ENCODE measurements at regions not wholly inside any gene's neighbourhood (a gene's known extent, or its start where the extent isn't known, plus 50 kb on each side); places are given as distances from the start of the nearest gene placed in this dataset.

- Histone ChIP-seq H3K9me3 (peaks cover 4 to 11% of the 10 kb centered on the region in 2 donors), H3K4me3 (no peak overlapping the region), H3K36me3 (no peaks in the 10 kb centered on the region), H3K27me3 (no peaks in the 10 kb centered on the region), H3K4me1 (no peaks in the 10 kb centered on the region), H3K27ac (no peak overlapping the region)
- intact Hi-C loops (cut with DNase I; ENCODE audit: low total_unique reads) = no loop called here
- DNase-seq = no peak
- WGBS, 2 donors (ENCODE audit: low coverage in 1 of 2) = 89 to 100% methylated on average over 1 of the region's 1 CpG
- in situ Hi-C loops (cut with MboI; ENCODE audit: low pct_ligation_motif_present in 1 of 4, low pct_unique_long_range_greater_than_20kb in 1 of 4, low sequenced_read_pairs in 3 of 4) = no loop called here
- TF ChIP-seq EP300 (IDR thresholded peaks at IDR 0.05; ENCODE audit: low read depth) = no peak
These were observed 124.3 kb upstream of the PITX1 start for GRCh38 chr5:135158314-135158697.

- Histone ChIP-seq H3K27ac (no peak overlapping the region), H3K4me1 (no peaks in the 10 kb centered on the region), H3K27me3 (no peaks in the 10 kb centered on the region), H3K9me3 (peaks cover 4 to 11% of the 10 kb centered on the region in 2 donors), H3K36me3 (no peaks in the 10 kb centered on the region), H3K4me3 (no peak overlapping the region)
- WGBS, 2 donors (ENCODE audit: low coverage in 1 of 2) = 85 to 100% methylated on average over 3 to 6 of the region's 6 CpGs
- in situ Hi-C loops (cut with MboI; ENCODE audit: low pct_ligation_motif_present in 1 of 4, low pct_unique_long_range_greater_than_20kb in 1 of 4, low sequenced_read_pairs in 3 of 4) = no loop called here
- no peak for TF ChIP-seq POLR2AphosphoS5 (IDR thresholded peaks at IDR 0.05)
- no peak for TF ChIP-seq EP300 (IDR thresholded peaks at IDR 0.05; ENCODE audit: low read depth)
- TF ChIP-seq POLR2A (IDR thresholded peaks at IDR 0.05) = no peak
- no peak for TF ChIP-seq CTCF (IDR thresholded peaks at IDR 0.05)
- no peak for DNase-seq
- intact Hi-C loops (cut with DNase I; ENCODE audit: low total_unique reads) = no loop called here
These were observed 123.6 kb upstream of the PITX1 start for GRCh38 chr5:135157421-135158313.

- WGBS, 2 donors (ENCODE audit: low coverage in 1 of 2) = 77 to 84% methylated on average over 4 to 10 of the region's 11 CpGs
- no peaks in the 10 kb centered on the region for H3K27me3 ChIP-seq
- H3K9me3 ChIP-seq = peaks cover 4 to 11% of the 10 kb centered on the region in 2 donors
- no peak for TF ChIP-seq POLR2A (IDR thresholded peaks at IDR 0.05)
- no peak for TF ChIP-seq POLR2AphosphoS5 (IDR thresholded peaks at IDR 0.05)
- TF ChIP-seq CTCF (IDR thresholded peaks at IDR 0.05) = no peak
- no peak for TF ChIP-seq EP300 (IDR thresholded peaks at IDR 0.05; ENCODE audit: low read depth)
- no peak overlapping the region for H3K27ac ChIP-seq
- no peak for DNase-seq
- no peaks in the 10 kb centered on the region for H3K4me1 ChIP-seq
- H3K4me3 ChIP-seq = no peak overlapping the region
- intact Hi-C loops (cut with DNase I; ENCODE audit: low total_unique reads) (no loop called here), in situ Hi-C loops (cut with MboI; ENCODE audit: low pct_ligation_motif_present in 1 of 4, low pct_unique_long_range_greater_than_20kb in 1 of 4, low sequenced_read_pairs in 3 of 4) (no loop called here)
- H3K36me3 ChIP-seq = no peaks in the 10 kb centered on the region
These were observed 122.8 kb upstream of the PITX1 start for GRCh38 chr5:135156715-135157404.

GRCh38 chr5:135156337-135156714 lies 122.3 kb upstream of the PITX1 start:
- no peaks in the 10 kb centered on the region for H3K4me1 ChIP-seq
- H3K27ac ChIP-seq = no peak overlapping the region
- intact Hi-C loops (cut with DNase I; ENCODE audit: low total_unique reads) (no loop called here), in situ Hi-C loops (cut with MboI; ENCODE audit: low pct_ligation_motif_present in 1 of 4, low pct_unique_long_range_greater_than_20kb in 1 of 4, low sequenced_read_pairs in 3 of 4) (no loop called here)
- no peaks in the 10 kb centered on the region for H3K27me3 ChIP-seq
- H3K36me3 ChIP-seq = no peaks in the 10 kb centered on the region
- H3K4me3 ChIP-seq = no peak overlapping the region
- DNase-seq = no peak
- H3K9me3 ChIP-seq = peaks cover 4 to 11% of the 10 kb centered on the region in 2 donors
- TF ChIP-seq POLR2AphosphoS5 (IDR thresholded peaks at IDR 0.05) (no peak), CTCF (IDR thresholded peaks at IDR 0.05) (no peak), POLR2A (IDR thresholded peaks at IDR 0.05) (no peak), EP300 (IDR thresholded peaks at IDR 0.05; ENCODE audit: low read depth) (no peak)
- WGBS, 2 donors (ENCODE audit: low coverage in 1 of 2) = 80 to 92% methylated on average over 1 to 6 of the region's 6 CpGs
